GM19351 (cell line): ENCODE measurements at regions not wholly inside any gene's neighbourhood (a gene's known extent, or its start where the extent isn't known, plus 50 kb on each side); places are given as distances from the start of the nearest gene placed in this dataset.
"Not testable (repeated sequence)": the region's sequence is repeated elsewhere in the genome, so short reads cannot be mapped to it uniquely, and the experiment has no call there.

Source experiments
- ATAC-seq: cut with Tn5 transposase; IDR thresholded peaks from one replicate; pipeline ENCODE4 v1.9.1; 2021; ENCODE audit warnings: mild to moderate bottlenecking, moderate library complexity; ENCODE audit not compliant: unreplicated experiment

- no peak for ATAC-seq
These were observed 91.3 kb upstream of the ABI1 start for GRCh38 chr10:26952094-26952493.

GRCh38 chr10:26951650-26952049 is 90.9 kb upstream of the ABI1 start:
- ATAC-seq: no peak

GRCh38 chr10:26950934-26951333 is 90.2 kb upstream of the ABI1 start:
- ATAC-seq: peak; percentile 73

- ATAC-seq: no peak
These were observed 85.5 kb upstream of the ABI1 start for GRCh38 chr10:26946102-26946811.

- no peak for ATAC-seq
These were observed 83.6 kb upstream of the ABI1 start for GRCh38 chr10:26944261-26944882.

GRCh38 chr10:26939962-26940354 is 79.2 kb upstream of the ABI1 start:
- no peak for ATAC-seq

GRCh38 chr10:26939290-26939961 is 78.7 kb upstream of the ABI1 start:
- no peak for ATAC-seq

GRCh38 chr10:26938578-26938977 is 77.8 kb upstream of the ABI1 start:
- no peak for ATAC-seq

- ATAC-seq: no peak
These were observed 76.6 kb upstream of the ABI1 start for GRCh38 chr10:26937371-26937770.

- not testable (repeated sequence) for ATAC-seq
These were observed 73.4 kb upstream of the ABI1 start for GRCh38 chr10:26934190-26934589.

- ATAC-seq: no peak
These were observed 71.8 kb upstream of the ABI1 start for GRCh38 chr10:26932576-26932975.

GRCh38 chr10:26931223-26931622 is 70.5 kb upstream of the ABI1 start:
- peak; percentile 96 for ATAC-seq

GRCh38 chr10:26922824-26923223 is 62.1 kb upstream of the ABI1 start:
- ATAC-seq: not testable (repeated sequence)

- not testable (repeated sequence) for ATAC-seq
These were observed 58.5 kb upstream of the ABI1 start for GRCh38 chr10:26919156-26919860.

GRCh38 chr10:26914898-26915297 is 54.1 kb upstream of the ABI1 start:
- ATAC-seq: no peak

GRCh38 chr10:26911811-26912461 is 51.2 kb upstream of the ABI1 start:
- ATAC-seq: peak; percentile 88
